HUDEP-2 (cell line): ENCODE measurements at regions not wholly inside any gene's neighbourhood (a gene's known extent, or its start where the extent isn't known, plus 50 kb on each side); places are given as distances from the start of the nearest gene placed in this dataset.
"Not testable (repeated sequence)": the region's sequence is repeated elsewhere in the genome, so short reads cannot be mapped to it uniquely, and the experiment has no call there.

Experiments
- DNase-seq, 76 experiments: peaks; one replicate each; lab custom pipeline; 2025; ENCODE audit not compliant: unreplicated experiment in 76 of 76; lab: John Stamatoyannopoulos, UW

DNA sequence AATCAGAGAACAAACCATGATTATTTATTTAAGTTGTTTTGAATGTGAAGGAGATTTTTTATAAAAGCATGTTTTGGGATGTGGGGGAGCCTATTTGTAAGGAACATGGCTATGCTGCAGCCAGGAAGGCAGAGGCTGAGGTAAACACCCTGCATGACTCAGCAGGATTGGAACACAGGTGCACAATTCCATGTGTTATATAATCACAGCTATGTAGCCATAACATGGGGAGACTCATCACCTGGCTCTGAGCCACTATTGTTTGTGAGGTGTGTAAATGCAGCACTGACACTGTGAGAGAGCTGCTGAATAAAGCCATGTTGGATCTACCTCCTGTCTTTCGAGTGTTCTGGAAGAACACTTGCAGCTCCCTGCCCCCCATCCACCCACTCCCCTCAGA, 1009.8 kb downstream of the DNAH5 start:
- no peak for DNase-seq

DNA sequence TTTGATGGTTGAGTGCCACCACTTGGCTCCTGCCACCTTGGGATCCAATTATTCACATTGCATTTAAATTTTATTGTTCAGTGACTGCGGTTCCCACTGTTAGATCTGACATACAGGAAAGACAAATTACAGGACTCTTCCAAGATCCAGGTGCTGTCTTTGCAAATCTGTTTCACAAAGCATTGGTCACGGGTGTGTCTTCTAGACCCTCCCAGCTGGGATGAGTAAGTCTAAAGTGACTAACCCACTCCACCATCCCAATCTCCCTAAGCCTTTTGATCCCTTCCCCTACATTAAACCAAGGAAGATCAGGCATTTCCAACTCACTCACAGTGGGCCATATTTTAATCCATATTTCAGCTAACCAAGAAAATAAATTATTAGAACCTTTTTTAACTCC, 1016.3 kb upstream of the CTNND2 start:
- no peak for DNase-seq

DNA sequence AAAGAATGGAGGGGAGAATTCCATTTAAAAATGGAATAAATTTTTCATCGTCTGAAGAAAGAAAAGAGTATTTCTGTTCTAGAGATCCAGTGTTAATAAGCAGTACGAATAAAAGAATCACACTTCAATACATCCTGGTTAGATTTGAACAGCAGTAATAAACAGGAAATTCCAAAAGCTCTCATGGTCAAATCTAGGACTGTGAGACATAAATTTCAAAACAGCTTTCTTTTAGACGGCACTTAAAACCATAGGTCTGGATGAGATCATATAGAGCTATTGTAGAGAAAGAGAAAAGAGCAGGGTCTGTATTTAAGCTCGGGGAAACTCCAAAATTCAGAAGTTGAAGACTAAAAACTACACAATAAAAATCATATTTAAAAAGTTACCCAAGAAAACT, 1006.9 kb upstream of the CTNND2 start:
- DNase-seq: no peak

DNA sequence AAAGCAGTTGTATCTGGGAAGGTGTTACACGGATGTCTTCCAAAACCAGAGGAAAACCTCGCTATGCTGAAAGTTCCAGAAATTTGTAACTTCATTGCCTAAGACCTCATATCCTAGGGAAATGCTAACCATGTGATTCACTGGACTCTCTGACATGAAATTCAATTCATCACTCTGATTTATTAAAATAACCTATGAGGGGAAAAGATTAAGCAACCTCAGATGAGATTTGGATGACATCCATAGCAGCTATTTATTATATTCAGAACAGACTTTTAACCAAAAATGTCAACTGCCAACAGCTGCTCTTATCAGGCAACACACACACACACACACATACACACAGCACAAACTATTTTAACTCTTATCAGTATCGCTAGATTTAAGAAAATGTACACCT, 1006.4 kb upstream of the CTNND2 start:
- DNase-seq: no peak

DNA sequence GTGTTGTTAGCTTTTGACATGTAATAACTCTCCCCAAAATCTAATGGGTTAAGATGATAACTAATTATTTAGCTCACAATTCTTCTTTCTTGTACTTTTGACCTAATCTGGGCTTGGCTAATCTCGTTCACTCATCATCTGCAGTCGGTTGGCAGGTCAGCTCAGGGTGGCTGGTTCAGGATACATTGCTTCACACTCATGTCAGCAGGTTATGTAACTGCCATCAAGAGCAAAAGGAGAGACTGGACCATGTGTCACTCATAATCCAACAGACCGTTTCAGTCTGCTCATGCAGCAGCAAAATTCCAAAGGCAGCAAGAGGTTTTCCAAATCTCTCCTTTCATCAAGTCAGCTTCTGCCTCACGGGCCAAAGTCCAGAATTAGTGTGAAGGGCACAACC, 998.4 kb upstream of the CTNND2 start:
- no peak for DNase-seq

DNA sequence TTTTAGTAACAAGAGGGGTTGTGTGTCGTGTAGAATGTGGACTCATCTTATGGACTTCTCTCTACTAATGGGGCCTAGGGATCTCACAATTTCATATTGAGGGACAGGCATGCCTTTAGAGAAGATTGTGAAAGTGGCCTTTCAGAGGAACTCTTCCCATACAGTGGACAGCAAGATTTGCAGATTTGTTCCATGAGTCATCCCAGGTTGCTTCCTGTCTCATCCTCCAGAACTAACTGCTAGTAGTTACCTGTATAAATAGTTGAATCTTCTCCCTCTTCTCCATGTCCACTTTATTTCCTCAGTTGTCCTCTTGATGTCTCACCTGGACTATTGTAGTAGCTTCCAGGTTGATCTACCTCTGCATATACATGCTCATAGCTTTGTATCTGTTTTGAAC, 997.5 kb upstream of the CTNND2 start:
- no peak for DNase-seq

DNA sequence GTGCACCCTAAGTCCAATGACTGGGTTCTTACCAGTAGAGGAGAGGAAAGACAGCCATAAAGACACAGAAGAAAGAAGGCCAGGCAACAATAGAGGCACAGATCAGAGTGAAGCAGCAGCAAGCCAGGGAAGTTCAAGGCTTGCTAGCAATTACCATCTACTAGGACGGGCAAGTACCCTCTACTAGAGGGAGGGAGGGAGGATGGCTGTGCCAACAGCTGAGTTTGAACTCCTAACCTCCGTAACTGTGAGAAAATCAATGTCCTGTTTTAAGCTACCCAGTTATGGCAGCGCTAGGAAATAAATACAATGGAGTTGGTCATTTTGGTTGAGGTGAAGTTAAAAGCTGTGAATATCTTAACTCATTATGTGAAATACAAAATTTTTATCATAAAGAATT, 991.8 kb upstream of the CTNND2 start:
- no peak for DNase-seq

DNA sequence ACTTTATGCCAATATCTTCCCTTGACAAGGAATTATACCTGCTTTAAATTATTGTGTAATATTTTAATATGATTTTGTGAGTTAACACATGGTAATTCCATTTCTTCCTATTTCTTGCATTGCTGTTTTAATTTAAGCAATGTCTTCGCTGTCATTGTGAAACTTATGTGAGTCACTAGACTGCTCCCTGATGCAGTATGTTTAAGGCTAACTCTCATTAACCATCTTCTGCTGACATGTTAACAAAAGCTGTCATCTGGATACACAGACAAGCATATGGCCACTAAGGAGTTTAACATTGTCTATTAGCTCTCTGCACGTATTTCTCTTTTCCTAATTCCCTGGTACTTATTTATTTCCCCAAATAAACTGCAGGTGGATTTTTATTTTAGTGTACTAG, 980.8 kb upstream of the CTNND2 start:
- no peak for DNase-seq

DNA sequence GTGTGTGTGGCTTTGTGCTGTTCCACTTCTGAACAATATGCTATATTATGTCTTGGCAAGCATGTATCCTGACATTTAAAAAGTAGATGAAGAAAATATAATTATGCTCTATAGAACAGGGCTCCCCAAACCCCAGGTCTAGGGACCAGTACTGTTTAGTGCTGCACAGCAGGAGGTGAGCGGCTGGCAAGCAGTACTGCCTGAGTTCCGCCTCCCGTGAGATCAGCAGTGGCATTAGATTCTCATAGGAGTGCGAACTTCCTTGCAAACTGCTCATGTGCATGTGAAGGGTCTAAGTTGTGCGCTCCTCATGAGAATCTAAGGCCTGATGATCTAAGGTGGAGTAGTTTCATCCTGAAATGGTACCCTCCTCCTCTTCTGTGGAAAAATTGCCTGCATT, 979.1 kb upstream of the CTNND2 start:
- DNase-seq: no peak

DNA sequence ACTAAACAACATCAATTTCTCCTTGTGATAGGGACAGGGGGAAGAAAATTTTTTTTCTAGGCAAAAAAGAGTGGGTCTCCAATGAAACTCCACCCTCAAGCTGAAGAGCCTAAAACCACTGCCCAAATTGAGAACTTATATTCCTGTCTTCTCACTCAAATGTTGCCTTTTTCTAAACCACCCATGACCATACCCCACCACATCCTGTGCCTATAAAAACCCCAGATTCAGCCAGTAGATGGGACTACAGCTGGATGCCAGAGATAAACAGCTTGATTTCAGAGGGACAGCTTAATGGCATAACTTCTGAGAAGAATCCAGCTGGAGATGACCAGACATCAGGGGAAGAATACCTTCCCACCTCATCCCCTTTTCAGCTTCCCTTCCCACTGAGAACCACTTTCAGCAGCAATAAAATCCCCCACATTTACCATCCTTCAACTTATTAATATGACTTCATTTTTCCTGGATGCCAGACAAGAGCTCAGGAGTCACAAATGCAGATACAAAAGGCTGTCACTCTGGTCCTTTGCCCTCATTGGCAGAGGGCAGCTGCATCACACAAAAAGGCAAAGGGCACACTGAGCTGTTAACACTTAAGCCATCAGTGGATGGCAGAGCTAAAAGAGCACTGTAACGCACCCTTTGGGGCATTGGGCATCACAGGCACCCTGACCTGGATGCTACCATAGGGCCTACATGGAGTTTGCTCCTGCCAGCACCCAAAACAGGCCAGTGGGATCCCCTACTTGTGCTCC, 972.5 kb upstream of the CTNND2 start:
- DNase-seq: no peak

DNA sequence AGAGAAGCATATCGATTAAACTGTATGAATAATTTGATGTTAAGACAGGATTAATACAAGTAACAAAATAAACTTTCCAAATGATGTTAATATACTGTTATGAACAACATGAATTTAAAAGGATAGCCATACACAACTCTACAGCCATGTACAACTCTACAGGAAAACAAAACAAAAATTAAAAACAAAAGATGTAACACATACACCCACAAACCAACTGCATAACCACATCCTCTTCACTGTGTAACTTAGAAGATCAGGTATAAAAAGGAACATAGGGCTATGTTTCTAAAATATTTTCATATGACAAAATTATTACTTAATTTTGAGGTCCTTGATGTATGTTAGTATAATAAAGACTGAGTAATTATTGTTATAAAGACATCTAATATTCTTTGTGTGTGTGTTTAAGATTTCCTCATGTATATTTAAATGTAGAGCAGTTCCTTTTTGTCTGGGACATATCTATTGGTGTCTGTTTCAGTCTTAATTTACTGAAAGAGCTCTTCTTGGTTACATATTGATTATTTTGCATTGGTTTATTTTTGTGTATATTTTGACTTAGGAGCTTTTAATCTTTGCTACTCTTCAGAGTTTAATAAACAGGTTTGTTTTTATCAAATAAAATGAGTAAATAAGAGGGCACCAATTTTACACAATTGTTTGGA, 966.8 kb upstream of the CTNND2 start:
- DNase-seq: no peak

DNA sequence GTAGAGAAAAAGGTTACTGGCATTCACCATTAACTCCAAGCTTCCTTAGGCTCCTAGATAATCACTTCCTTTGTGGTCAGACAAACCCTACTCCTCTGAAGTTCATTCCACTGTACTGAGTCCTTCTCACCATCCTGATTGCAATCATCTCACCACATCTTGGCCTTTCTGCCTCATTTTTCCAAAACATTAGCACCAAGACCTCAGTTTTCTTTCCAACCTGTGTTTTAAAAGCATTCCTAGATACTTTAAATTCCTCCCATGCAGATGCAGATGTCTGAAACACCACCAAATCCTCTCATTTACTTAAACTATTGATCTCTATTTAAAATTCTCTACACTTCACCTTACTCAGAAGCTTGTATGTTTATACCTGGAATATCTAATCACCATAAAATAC, 961.3 kb upstream of the CTNND2 start:
- DNase-seq: no peak

DNA sequence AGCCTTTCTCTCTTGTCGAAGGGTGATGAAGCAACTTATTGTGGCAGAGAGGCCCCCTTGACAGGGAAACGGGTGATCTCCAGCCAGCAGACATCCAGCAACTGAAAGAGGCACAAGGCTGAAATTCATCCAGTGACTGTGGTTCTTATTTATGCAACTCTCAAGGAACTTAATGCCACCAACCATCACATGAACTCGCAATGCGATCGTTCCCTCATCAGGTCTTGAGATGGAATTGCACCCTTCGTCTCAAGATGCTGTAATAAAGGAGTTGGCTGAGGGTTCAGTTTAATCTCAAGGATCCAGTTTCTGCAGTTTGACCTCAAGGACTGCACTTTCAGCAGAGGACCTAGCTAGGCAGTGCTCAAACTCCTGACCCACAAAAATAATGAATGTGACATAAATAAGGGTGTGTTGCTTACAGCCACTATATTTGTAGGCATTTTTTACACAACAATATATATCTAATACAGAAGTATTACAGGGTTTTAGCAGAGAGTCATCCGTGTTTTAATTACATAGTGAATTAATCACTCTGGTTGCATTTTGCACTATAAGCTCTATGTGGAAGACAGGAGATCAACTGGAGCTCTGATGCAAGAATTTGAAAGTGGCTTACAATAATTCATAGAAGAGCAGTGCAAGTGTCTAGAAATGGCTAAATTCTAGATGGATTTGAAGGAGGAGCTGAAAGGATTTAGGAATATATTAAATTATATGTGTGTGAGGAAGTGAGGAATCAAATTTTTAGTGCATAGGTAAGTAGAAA, 957.8 kb upstream of the CTNND2 start:
- no peak for DNase-seq

DNA sequence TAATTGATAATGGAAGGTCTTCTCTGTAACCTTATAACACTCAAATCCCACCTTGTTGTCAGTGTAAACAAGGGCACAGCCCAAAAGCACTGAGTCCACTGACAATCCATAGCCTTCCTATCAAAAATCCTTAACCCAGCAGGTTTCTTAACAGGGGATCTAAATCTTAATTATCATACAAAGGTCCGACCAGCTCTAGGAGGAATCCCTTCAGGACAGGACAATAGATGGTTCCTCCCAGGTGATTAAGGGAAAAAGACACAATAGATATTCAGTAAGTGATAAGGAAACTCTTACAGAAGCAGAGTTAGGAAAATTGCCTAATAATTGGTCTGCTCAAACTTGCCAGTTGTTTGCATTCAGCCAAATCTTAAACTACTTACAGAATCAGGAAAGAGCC, 951.9 kb upstream of the CTNND2 start:
- not testable (repeated sequence) for DNase-seq

DNA sequence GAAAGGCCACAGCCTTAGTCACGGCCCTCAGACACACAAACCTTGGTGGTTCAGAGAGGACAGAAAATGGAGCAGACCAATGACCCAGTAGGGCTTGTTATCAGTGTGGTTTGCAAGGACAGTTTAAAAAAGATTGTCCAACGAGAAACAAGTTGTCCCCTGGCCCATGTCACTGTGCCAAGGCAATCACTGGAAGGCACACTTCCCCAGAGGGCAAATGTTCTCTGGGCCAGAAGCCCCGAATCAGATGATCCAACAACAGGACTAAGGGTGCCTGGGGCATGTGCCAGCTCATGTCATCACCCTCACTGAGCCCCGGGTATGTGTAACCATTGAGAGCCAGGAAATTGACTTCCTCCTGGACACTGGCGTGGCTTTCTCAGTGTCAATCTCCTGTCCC, 950.1 kb upstream of the CTNND2 start:
- no peak for DNase-seq

DNA sequence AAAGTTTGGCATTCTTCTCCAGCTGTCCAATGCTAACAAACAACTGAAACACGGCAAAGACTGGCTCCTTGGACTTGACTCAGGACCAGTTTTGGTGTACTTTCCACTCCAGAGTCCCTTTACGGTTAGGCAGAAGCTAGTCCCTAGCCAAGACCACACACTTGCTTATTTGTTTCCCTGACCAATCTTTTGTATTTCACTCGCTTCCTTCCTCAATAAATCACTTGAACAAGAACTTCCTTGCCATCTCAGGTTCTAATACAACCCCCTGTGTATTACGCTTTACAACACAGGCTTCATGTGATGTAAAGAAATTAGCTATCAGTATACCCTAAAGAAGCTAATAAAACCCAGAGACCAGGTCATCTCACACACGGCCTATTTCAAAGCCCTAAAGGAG, 947.5 kb upstream of the CTNND2 start:
- no peak for DNase-seq

DNA sequence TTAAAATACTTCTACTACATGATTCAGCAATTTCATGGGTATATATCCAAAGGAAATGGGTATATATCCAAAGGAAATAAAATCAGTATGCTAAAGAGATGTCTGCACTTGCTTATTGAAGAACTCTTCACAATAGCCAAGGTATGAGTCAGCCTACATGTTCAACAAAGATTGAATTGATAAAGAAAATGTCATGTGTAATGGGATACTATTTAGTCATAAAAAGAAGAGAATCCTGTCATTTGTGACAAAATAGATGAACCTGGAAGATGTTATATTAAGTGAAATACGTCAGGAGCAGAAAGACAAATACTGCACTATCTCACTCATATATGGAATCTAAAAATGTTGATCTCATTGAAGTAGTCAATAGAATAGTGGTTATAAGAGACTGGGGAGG, 944.5 kb upstream of the CTNND2 start:
- no peak for DNase-seq

DNA sequence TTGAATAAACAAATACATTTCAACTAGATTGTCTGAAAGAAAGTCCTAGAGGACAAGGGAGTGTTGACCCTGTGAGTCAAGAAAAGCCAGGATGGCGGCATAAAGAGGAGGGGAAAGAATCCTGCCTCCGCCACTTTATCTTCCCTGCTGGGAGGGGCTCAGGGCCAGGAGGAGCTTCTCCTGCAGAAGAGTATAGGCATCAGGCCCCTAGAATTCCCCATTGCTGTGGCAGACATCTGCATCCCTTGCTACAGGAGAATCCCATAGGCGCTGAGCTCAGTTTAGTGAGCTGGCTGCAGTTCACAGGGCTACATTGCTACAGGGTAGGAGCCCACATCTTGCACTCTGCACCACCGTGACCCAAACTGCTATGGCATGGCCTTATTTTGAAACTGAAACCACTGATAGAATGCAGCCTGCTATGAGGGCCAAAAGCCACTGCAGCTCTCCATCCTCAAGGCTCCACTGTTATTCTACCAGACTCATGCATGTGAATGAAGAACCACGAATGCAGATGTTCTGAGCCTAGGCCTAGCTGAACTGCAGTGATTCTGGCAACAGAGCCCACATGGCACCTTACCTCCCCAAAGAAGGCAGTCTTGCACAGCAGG, 941.4 kb upstream of the CTNND2 start:
- DNase-seq: no peak

DNA sequence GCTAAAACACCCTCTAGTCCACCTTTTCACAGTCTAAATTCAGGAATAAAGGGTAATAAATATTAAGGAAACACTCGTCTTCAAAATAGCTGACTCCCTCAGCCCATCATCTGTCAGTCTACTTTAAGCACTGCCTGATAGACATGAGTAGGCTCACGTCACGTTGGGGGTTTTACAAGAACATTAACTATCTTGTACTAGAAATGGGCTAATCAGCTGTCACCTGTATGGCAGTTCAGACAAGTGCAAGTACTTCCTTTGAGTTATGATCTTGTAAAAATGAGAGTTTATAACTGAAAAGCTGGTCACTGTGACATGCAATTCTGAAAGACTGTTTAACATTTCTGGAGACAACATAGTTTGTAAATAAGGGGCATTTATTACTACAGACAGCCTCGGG, 936.7 kb upstream of the CTNND2 start:
- no peak for DNase-seq

DNA sequence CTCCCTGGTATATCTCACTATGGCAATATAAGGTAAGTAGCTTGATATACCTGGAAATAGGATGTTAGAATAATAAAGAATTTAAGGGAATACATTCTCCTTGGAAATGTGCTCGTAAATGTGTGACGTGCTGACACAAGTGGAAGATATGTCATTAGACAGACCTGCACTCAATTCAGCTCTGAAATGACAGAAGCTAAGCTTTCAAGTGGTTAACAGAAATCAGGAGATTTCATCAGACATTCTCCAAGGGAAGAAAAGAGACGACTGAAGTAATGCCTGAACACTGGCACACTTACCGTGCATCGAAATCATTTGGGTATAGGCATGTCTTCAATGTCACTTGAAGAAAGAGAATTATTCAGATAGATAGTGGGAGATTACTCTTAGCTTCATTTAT, 933.3 kb upstream of the CTNND2 start:
- DNase-seq: no peak

DNA sequence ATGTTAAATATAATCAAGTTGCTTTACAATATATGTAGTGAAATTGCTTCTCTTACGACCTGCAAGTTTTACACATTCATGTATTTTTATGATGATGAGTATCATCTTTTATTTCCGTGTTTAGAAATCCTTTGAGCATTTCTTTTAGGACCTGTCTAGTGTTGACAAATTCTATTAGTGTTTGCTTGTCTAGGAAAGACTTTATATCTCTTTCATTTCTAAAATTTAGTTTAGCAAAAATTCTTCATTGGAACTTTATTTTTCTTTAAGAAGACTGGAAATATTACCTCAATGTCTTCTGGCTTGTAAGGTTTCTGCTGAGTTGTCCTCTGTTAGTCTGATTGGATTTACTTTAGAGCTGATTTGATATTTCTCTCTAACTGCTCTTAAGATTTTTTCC, 920.9 kb upstream of the CTNND2 start:
- DNase-seq: no peak
